Gastroesophageal sphincter (tissue), 3 donors: ENCODE measurements at regions not wholly inside any gene's neighbourhood (a gene's known extent, or its start where the extent isn't known, plus 50 kb on each side); places are given as distances from the start of the nearest gene placed in this dataset.

Experiments
- CTCF ChIP-seq, 4 experiments: fragments of 200-600 bp in 2 of 4; fragments of 450-650 bp in 2 of 4; sonication (generic) in 1 of 4; IDR thresholded peaks; one replicate each; pipeline ENCODE4 v1.5.1; 2017 to 2019; ENCODE audit warnings: antibody characterized with exemption in 4 of 4, mild to moderate bottlenecking in 2 of 4, moderate library complexity in 2 of 4
- POLR2A ChIP-seq, 2 donors: fragments of 450-650 bp; IDR thresholded peaks; one replicate each; pipeline ENCODE4 v1.6.1; 2017; ENCODE audit warnings: antibody characterized with exemption in 2 of 2, mild to moderate bottlenecking in 2 of 2, moderate library complexity in 1 of 2
- POLR2AphosphoS5 ChIP-seq: sonication (generic); formaldehyde crosslinking; IDR thresholded peaks from one replicate; pipeline ENCODE4 v1.6.1; 2017; ENCODE audit warnings: antibody characterized with exemption

GRCh38 chr9:28092981-28093936 is 520.0 kb upstream of the C9orf72 start:
- no peak for TF ChIP-seq CTCF (IDR thresholded peaks at IDR 0.05)
- no peak for TF ChIP-seq POLR2A (IDR thresholded peaks at IDR 0.05)
- no peak for TF ChIP-seq POLR2AphosphoS5
